ENCODE measurements at regions not wholly inside any gene's neighbourhood (a gene's known extent, or its start where the extent isn't known, plus 50 kb on each side); places are given as distances from the start of the nearest gene placed in this dataset.

DNA sequence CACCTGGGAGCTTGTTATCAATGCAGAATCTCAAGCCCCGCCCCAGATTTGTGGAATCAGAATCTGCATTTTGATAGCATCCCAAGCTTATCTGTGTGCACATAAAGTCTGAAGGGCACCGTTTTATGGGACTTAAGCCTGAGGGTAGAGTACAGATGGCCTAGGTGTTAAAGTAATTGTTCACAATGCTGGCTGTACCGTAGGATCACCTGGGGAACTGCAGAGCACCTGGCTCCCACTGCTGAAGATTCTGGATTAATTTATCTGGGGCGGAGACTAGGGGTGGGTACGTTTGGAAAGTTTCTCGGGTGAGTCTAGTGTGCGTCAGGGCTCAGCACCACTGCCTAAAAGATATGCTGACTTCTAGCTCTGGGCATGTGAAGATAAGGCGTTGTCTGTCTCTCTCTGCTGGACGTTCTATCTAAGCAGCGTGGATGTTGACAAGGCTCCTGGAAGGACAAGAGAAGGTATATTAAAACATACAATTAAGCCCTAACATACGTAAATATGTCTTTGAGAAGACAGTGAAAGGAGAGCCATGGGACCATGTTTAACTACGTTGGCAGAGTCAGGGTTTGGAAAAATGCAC, 63.2 kb upstream of the RASGRP1 start (continued):
- TF ChIP-seq, protein P1, sequence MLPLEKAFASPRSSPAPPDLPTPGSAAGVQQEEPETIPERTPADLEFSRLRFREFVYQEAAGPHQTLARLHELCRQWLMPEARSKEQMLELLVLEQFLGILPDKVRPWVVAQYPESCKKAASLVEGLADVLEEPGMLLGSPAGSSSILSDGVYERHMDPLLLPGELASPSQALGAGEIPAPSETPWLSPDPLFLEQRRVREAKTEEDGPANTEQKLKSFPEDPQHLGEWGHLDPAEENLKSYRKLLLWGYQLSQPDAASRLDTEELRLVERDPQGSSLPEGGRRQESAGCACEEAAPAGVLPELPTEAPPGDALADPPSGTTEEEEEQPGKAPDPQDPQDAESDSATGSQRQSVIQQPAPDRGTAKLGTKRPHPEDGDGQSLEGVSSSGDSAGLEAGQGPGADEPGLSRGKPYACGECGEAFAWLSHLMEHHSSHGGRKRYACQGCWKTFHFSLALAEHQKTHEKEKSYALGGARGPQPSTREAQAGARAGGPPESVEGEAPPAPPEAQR (CRISPR knock-in tag; IDR thresholded peaks at IDR 0.05), result no peak

DNA sequence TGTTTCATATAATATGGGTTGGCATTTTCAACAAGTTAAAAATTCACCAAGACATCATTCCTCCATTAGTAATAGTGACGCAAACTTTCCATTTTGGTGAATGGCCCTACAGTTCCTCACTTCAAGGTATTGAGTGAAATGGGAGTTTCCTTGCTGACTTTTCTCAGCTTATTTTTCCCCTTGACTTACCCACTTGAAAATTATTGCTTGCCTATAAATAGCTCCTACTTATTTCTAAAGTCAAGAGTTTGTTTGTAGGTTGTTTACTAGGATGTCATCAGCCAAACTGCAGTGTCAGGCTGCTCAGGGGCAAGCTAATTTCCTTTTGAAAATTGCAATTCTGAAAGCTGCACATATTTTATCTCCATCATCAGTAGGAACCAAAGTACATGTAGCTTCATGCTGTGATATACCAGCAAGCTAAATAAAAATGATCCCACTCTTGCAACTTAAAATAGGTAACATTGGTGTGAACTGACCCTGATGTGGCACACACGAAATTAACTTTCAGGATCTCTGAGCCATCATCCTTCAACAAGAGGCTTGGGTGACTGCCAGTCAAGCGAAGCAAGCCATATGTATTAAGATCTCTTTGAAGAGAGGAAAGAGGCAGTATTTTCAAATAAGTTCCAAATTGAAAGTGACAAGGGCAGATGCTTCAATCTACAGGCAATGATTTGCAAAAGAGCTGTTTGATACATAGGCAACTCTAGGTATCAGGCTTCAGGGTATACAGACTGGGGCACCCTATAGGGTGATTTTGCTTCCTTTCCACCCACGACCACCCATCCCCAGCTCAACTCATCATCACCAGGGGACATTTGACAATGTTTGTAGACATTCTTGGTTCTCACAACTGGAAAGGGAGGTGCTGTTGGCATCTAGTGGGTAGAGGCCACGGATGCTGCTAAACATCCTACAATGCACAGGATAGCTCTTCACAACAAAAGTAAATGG, 66.8 kb upstream of the RASGRP1 start:
- 0 out of 2 replicates have a peak, but pooled peaks cover 2% of the 10 kb centered on the region for H3K4me1 Mint-ChIP-seq
- no peaks in the 10 kb centered on the region for H3K9me3 Mint-ChIP-seq
- H3K27ac Mint-ChIP-seq, result no peak overlapping the region
- H3K27me3 Mint-ChIP-seq (ENCODE audit: low read depth), result no peaks in the 10 kb centered on the region; the same call in 1 of the 2 replicates
- no peak for ATAC-seq
- DNase-seq (ENCODE audit: low spot score), result no peak
- no peak overlapping the region for H3K4me3 Mint-ChIP-seq
- no peaks in the 10 kb centered on the region for H3K36me3 Mint-ChIP-seq
- POLR2A ChIA-PET, result no interaction called here
- CTCF ChIA-PET, result no interaction called here
- TF ChIP-seq, protein P2, sequence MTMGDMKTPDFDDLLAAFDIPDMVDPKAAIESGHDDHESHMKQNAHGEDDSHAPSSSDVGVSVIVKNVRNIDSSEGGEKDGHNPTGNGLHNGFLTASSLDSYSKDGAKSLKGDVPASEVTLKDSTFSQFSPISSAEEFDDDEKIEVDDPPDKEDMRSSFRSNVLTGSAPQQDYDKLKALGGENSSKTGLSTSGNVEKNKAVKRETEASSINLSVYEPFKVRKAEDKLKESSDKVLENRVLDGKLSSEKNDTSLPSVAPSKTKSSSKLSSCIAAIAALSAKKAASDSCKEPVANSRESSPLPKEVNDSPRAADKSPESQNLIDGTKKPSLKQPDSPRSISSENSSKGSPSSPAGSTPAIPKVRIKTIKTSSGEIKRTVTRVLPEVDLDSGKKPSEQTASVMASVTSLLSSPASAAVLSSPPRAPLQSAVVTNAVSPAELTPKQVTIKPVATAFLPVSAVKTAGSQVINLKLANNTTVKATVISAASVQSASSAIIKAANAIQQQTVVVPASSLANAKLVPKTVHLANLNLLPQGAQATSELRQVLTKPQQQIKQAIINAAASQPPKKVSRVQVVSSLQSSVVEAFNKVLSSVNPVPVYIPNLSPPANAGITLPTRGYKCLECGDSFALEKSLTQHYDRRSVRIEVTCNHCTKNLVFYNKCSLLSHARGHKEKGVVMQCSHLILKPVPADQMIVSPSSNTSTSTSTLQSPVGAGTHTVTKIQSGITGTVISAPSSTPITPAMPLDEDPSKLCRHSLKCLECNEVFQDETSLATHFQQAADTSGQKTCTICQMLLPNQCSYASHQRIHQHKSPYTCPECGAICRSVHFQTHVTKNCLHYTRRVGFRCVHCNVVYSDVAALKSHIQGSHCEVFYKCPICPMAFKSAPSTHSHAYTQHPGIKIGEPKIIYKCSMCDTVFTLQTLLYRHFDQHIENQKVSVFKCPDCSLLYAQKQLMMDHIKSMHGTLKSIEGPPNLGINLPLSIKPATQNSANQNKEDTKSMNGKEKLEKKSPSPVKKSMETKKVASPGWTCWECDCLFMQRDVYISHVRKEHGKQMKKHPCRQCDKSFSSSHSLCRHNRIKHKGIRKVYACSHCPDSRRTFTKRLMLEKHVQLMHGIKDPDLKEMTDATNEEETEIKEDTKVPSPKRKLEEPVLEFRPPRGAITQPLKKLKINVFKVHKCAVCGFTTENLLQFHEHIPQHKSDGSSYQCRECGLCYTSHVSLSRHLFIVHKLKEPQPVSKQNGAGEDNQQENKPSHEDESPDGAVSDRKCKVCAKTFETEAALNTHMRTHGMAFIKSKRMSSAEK (CRISPR knock-in tag; IDR thresholded peaks at IDR 0.05; ENCODE audit: borderline replicate concordance), result no peak
- no peak for TF ChIP-seq ATF1 (CRISPR knock-in tag; IDR thresholded peaks at IDR 0.05)
- no peak for TF ChIP-seq GRHL2 (CRISPR knock-in tag; IDR thresholded peaks at IDR 0.05; ENCODE audit: insufficient replicate concordance, severe bottlenecking)
- no peak for TF ChIP-seq SMAD3 (CRISPR knock-in tag; IDR thresholded peaks at IDR 0.05; ENCODE audit: borderline replicate concordance)
- TF ChIP-seq, protein P3, sequence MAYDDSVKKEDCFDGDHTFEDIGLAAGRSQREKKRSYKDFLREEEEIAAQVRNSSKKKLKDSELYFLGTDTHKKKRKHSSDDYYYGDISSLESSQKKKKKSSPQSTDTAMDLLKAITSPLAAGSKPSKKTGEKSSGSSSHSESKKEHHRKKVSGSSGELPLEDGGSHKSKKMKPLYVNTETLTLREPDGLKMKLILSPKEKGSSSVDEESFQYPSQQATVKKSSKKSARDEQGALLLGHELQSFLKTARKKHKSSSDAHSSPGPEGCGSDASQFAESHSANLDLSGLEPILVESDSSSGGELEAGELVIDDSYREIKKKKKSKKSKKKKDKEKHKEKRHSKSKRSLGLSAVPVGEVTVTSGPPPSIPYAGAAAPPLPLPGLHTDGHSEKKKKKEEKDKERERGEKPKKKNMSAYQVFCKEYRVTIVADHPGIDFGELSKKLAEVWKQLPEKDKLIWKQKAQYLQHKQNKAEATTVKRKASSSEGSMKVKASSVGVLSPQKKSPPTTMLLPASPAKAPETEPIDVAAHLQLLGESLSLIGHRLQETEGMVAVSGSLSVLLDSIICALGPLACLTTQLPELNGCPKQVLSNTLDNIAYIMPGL (CRISPR knock-in tag; IDR thresholded peaks at IDR 0.05), result no peak
- no peak for TF ChIP-seq OVOL2 (CRISPR knock-in tag; IDR thresholded peaks at IDR 0.05; ENCODE audit: borderline replicate concordance)
- no peak for TF ChIP-seq FOXP1 (CRISPR knock-in tag; IDR thresholded peaks at IDR 0.05; ENCODE audit: borderline replicate concordance)
- no peak for TF ChIP-seq KAT7 (CRISPR knock-in tag; IDR thresholded peaks at IDR 0.05; ENCODE audit: borderline replicate concordance)
- TF ChIP-seq, protein P4, sequence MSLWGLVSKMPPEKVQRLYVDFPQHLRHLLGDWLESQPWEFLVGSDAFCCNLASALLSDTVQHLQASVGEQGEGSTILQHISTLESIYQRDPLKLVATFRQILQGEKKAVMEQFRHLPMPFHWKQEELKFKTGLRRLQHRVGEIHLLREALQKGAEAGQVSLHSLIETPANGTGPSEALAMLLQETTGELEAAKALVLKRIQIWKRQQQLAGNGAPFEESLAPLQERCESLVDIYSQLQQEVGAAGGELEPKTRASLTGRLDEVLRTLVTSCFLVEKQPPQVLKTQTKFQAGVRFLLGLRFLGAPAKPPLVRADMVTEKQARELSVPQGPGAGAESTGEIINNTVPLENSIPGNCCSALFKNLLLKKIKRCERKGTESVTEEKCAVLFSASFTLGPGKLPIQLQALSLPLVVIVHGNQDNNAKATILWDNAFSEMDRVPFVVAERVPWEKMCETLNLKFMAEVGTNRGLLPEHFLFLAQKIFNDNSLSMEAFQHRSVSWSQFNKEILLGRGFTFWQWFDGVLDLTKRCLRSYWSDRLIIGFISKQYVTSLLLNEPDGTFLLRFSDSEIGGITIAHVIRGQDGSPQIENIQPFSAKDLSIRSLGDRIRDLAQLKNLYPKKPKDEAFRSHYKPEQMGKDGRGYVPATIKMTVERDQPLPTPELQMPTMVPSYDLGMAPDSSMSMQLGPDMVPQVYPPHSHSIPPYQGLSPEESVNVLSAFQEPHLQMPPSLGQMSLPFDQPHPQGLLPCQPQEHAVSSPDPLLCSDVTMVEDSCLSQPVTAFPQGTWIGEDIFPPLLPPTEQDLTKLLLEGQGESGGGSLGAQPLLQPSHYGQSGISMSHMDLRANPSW (CRISPR knock-in tag; conservative IDR thresholded peaks at IDR 0.05; ENCODE audit: low read depth), result no peak
- TF ChIP-seq, protein P5, sequence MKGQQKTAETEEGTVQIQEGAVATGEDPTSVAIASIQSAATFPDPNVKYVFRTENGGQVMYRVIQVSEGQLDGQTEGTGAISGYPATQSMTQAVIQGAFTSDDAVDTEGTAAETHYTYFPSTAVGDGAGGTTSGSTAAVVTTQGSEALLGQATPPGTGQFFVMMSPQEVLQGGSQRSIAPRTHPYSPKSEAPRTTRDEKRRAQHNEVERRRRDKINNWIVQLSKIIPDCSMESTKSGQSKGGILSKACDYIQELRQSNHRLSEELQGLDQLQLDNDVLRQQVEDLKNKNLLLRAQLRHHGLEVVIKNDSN (CRISPR knock-in tag; IDR thresholded peaks at IDR 0.05), result no peak
- no peak for TF ChIP-seq SP1 (CRISPR knock-in tag; conservative IDR thresholded peaks at IDR 0.05)
- TF ChIP-seq ESRRA (CRISPR knock-in tag; IDR thresholded peaks at IDR 0.05; ENCODE audit: borderline replicate concordance), result no peak
- TF ChIP-seq, protein P6, sequence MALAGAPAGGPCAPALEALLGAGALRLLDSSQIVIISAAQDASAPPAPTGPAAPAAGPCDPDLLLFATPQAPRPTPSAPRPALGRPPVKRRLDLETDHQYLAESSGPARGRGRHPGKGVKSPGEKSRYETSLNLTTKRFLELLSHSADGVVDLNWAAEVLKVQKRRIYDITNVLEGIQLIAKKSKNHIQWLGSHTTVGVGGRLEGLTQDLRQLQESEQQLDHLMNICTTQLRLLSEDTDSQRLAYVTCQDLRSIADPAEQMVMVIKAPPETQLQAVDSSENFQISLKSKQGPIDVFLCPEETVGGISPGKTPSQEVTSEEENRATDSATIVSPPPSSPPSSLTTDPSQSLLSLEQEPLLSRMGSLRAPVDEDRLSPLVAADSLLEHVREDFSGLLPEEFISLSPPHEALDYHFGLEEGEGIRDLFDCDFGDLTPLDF (CRISPR knock-in tag; IDR thresholded peaks at IDR 0.05), result no peak
- TF ChIP-seq, protein P7, sequence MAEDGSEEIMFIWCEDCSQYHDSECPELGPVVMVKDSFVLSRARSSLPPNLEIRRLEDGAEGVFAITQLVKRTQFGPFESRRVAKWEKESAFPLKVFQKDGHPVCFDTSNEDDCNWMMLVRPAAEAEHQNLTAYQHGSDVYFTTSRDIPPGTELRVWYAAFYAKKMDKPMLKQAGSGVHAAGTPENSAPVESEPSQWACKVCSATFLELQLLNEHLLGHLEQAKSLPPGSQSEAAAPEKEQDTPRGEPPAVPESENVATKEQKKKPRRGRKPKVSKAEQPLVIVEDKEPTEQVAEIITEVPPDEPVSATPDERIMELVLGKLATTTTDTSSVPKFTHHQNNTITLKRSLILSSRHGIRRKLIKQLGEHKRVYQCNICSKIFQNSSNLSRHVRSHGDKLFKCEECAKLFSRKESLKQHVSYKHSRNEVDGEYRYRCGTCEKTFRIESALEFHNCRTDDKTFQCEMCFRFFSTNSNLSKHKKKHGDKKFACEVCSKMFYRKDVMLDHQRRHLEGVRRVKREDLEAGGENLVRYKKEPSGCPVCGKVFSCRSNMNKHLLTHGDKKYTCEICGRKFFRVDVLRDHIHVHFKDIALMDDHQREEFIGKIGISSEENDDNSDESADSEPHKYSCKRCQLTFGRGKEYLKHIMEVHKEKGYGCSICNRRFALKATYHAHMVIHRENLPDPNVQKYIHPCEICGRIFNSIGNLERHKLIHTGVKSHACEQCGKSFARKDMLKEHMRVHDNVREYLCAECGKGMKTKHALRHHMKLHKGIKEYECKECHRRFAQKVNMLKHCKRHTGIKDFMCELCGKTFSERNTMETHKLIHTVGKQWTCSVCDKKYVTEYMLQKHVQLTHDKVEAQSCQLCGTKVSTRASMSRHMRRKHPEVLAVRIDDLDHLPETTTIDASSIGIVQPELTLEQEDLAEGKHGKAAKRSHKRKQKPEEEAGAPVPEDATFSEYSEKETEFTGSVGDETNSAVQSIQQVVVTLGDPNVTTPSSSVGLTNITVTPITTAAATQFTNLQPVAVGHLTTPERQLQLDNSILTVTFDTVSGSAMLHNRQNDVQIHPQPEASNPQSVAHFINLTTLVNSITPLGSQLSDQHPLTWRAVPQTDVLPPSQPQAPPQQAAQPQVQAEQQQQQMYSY (CRISPR knock-in tag; IDR thresholded peaks at IDR 0.05), result no peak
